Smooth muscle cell (in vitro differentiated cells): ENCODE measurements at regions not wholly inside any gene's neighbourhood (a gene's known extent, or its start where the extent isn't known, plus 50 kb on each side); places are given as distances from the start of the nearest gene placed in this dataset.

Source experiments
- DNase-seq: peaks from one replicate; lab custom pipeline; 2025; ENCODE audit not compliant: unreplicated experiment; lab: John Stamatoyannopoulos, UW
- H2AFZ ChIP-seq: fragments of 200-600 bp; sonication (generic); 2 replicates; pipeline ENCODE4 v1.6.0; 2016; ENCODE audit warnings: antibody characterized with exemption, low read depth, mild to moderate bottlenecking
- H3F3A ChIP-seq: fragments of 200-600 bp; sonication (generic); 2 replicates; pipeline ENCODE4 v1.6.0; 2017; ENCODE audit warnings: antibody characterized with exemption, low read depth
- H3K27ac ChIP-seq: fragments of 200-600 bp; sonication (generic); 2 replicates; pipeline ENCODE4 v1.5.1; 2016; ENCODE audit warnings: low read depth, mild to moderate bottlenecking
- H3K27me3 ChIP-seq: fragments of 200-600 bp; sonication (generic); 2 replicates; pipeline ENCODE4 v1.6.1; 2016; ENCODE audit warnings: low read depth, mild to moderate bottlenecking
- H3K36me3 ChIP-seq: fragments of 200-600 bp; sonication (generic); 2 replicates; pipeline ENCODE4 v1.5.1; 2016; ENCODE audit warnings: low read depth
- H3K4me1 ChIP-seq: fragments of 200-600 bp; sonication (generic); 2 replicates; pipeline ENCODE4 v1.5.1; 2016; ENCODE audit warnings: low read depth
- H3K4me2 ChIP-seq: fragments of 200-600 bp; sonication (generic); 2 replicates; pipeline ENCODE4 v1.6.0; 2016; ENCODE audit warnings: mild to moderate bottlenecking
- H3K4me3 ChIP-seq: fragments of 200-600 bp; sonication (generic); 2 replicates; pipeline ENCODE4 v1.5.1; 2016; ENCODE audit warnings: mild to moderate bottlenecking
- H3K79me2 ChIP-seq: fragments of 200-600 bp; sonication (generic); 2 replicates; pipeline ENCODE4 v1.6.0; 2016; ENCODE audit warnings: low read depth, mild to moderate bottlenecking
- H3K9ac ChIP-seq: fragments of 200-600 bp; sonication (generic); 2 replicates; pipeline ENCODE4 v1.6.0; 2016; ENCODE audit warnings: low read depth
- H3K9me3 ChIP-seq: fragments of 200-600 bp; sonication (generic); replicated peaks from 2 replicates; pipeline ENCODE4 v1.5.1; 2016; ENCODE audit warnings: low read depth
- H4K20me1 ChIP-seq: fragments of 200-600 bp; sonication (generic); 2 replicates; pipeline ENCODE4 v1.6.0; 2016; ENCODE audit warnings: low read depth
- CTCF ChIP-seq: fragments of 200-600 bp; sonication (generic); IDR thresholded peaks from 2 replicates; pipeline ENCODE4 v1.5.1; 2017; ENCODE audit warnings: borderline replicate concordance, mild to moderate bottlenecking, antibody characterized with exemption; ENCODE audit not compliant: insufficient read depth, poor library complexity, severe bottlenecking
- WGBS: methylation state at CpG from one replicate; pipeline ENCODE4 v1.1.7; 2016; ENCODE audit warnings: low lambda C conversion rate; 5-methylcytosine and 5-hydroxymethylcytosine counted together

- DNase-seq, result no peak
- Histone ChIP-seq H3K4me3 (no peak overlapping the region), H4K20me1 (no peaks in the 10 kb centered on the region), H3K36me3 (no peaks in the 10 kb centered on the region), H3K4me2 (peak overlapping the region; percentile 24), H3K4me1 (peaks cover 8% of the 10 kb centered on the region), H3K9me3 (no peaks in the 10 kb centered on the region), H3K27me3 (peaks cover 28% of the 10 kb centered on the region), H2AFZ (no peak overlapping the region), H3K27ac (no peak overlapping the region), H3K79me2 (no peaks in the 10 kb centered on the region), H3K9ac (no peak overlapping the region), H3F3A (no peaks in the 10 kb centered on the region)
- WGBS, result 26% methylated on average over 6 of the region's 6 CpGs
- no peak for TF ChIP-seq CTCF
Measured at GRCh38 chr20:8946036-8946940, 122.6 kb upstream of the PLCB4 start.

- Histone ChIP-seq H3K27ac (no peak overlapping the region), H3K9me3 (no peaks in the 10 kb centered on the region), H3K4me3 (no peak overlapping the region), H3K4me2 (no peak overlapping the region), H3K27me3 (peaks cover 11% of the 10 kb centered on the region), H2AFZ (no peak overlapping the region), H3K36me3 (no peaks in the 10 kb centered on the region), H4K20me1 (no peaks in the 10 kb centered on the region), H3K79me2 (no peaks in the 10 kb centered on the region), H3K9ac (no peak overlapping the region), H3F3A (no peaks in the 10 kb centered on the region), H3K4me1 (peaks cover 8% of the 10 kb centered on the region)
- no peak for DNase-seq
- TF ChIP-seq CTCF, result no peak
- 77% methylated on average over 3 of the region's 3 CpGs for whole genome bisulfite sequencing
Measured at GRCh38 chr20:8948442-8949020, 120.4 kb upstream of the PLCB4 start.

- H3K4me3 ChIP-seq, result no peak overlapping the region
- H3K36me3 ChIP-seq, result no peaks in the 10 kb centered on the region
- H3K79me2 ChIP-seq, result no peaks in the 10 kb centered on the region
- TF ChIP-seq CTCF, result no peak
- H2AFZ ChIP-seq, result no peak overlapping the region
- H3K27ac ChIP-seq, result no peak overlapping the region
- no peaks in the 10 kb centered on the region for H4K20me1 ChIP-seq
- peaks cover 19% of the 10 kb centered on the region for H3K27me3 ChIP-seq
- whole genome bisulfite sequencing, result 37% methylated on average over 4 of the region's 4 CpGs
- H3K9ac ChIP-seq, result no peak overlapping the region
- H3K9me3 ChIP-seq, result no peaks in the 10 kb centered on the region
- H3F3A ChIP-seq, result no peaks in the 10 kb centered on the region
- H3K4me1 ChIP-seq, result peaks cover 8% of the 10 kb centered on the region
- no peak for DNase-seq
- H3K4me2 ChIP-seq, result no peak overlapping the region
Measured at GRCh38 chr20:8951164-8951563, 117.7 kb upstream of the PLCB4 start.

- no peak for TF ChIP-seq CTCF
- no peaks in the 10 kb centered on the region for H3K79me2 ChIP-seq
Measured at GRCh38 chr20:8952721-8953120, 116.2 kb upstream of the PLCB4 start.

More at GRCh38 chr20:8952721-8953120, 116.2 kb upstream of the PLCB4 start:
- Histone ChIP-seq H4K20me1 (no peaks in the 10 kb centered on the region), H3K4me1 (no peaks in the 10 kb centered on the region), H3K9me3 (no peaks in the 10 kb centered on the region), H3F3A (no peaks in the 10 kb centered on the region), H3K27me3 (peaks cover 19% of the 10 kb centered on the region), H3K4me2 (no peak overlapping the region), H3K4me3 (no peak overlapping the region), H3K36me3 (no peaks in the 10 kb centered on the region), H2AFZ (no peak overlapping the region), H3K9ac (no peak overlapping the region), H3K27ac (no peak overlapping the region)
- WGBS, result 45% methylated on average over 2 of the region's 2 CpGs
- DNase-seq, result no peak
